Left ventricle myocardium inferior (tissue), 1 donor: ENCODE measurements at regions not wholly inside any gene's neighbourhood (a gene's known extent, or its start where the extent isn't known, plus 50 kb on each side); places are given as distances from the start of the nearest gene placed in this dataset.
"Not testable (repeated sequence)": the region's sequence is repeated elsewhere in the genome, so short reads cannot be mapped to it uniquely, and the experiment has no call there.

Experiments used
- DNase-seq: peaks from one replicate; pipeline ENCODE4 v3.0.0-alpha.2; 2020
- H3K27ac ChIP-seq: fragments of 200-600 bp; replicated peaks from 2 replicates; pipeline ENCODE4 v1.8.0; 2021
- H3K27me3 ChIP-seq: fragments of 200-600 bp; 2 replicates; pipeline ENCODE4 v1.8.0; 2021; ENCODE audit warnings: low read depth
- H3K36me3 ChIP-seq: fragments of 200-600 bp; 2 replicates; pipeline ENCODE4 v1.8.0; 2021
- H3K4me1 ChIP-seq: fragments of 200-600 bp; 2 replicates; pipeline ENCODE4 v1.8.0; 2021
- H3K4me3 ChIP-seq: fragments of 200-600 bp; 2 replicates; pipeline ENCODE4 v1.8.0; 2021; ENCODE audit warnings: mild to moderate bottlenecking, moderate library complexity
- H3K9me3 ChIP-seq: fragments of 200-600 bp; replicated peaks from 2 replicates; pipeline ENCODE4 v1.8.0; 2021
- intact Hi-C: fragments of 100-400 bp; cut with micrococcal nuclease; formaldehyde crosslinking; loops from one replicate; pipeline ENCODE4 v1.11.0; 2022
- TF ChIP-seq, protein P1 (sequence below): fragments of 200-600 bp; IDR thresholded peaks from 2 replicates; pipeline ENCODE4 v1.8.0; 2021; ENCODE audit warnings: antibody characterized with exemption, mild to moderate bottlenecking, borderline replicate concordance
- donor health status: DM: no; HTN: yes; CAD: no; lungs with severe emphysema.

GRCh38 chr3:31198890-31199289 is 304.4 kb upstream of the GADL1 start:
- no peak overlapping the region for H3K4me3 ChIP-seq
- H3K9me3 ChIP-seq = no peaks in the 10 kb centered on the region
- intact Hi-C loops = no loop called here
- H3K27me3 ChIP-seq = peaks cover 17% of the 10 kb centered on the region
- H3K4me1 ChIP-seq = no peaks in the 10 kb centered on the region
- H3K36me3 ChIP-seq = no peaks in the 10 kb centered on the region
- no peak overlapping the region for H3K27ac ChIP-seq
- TF ChIP-seq, protein P1, sequence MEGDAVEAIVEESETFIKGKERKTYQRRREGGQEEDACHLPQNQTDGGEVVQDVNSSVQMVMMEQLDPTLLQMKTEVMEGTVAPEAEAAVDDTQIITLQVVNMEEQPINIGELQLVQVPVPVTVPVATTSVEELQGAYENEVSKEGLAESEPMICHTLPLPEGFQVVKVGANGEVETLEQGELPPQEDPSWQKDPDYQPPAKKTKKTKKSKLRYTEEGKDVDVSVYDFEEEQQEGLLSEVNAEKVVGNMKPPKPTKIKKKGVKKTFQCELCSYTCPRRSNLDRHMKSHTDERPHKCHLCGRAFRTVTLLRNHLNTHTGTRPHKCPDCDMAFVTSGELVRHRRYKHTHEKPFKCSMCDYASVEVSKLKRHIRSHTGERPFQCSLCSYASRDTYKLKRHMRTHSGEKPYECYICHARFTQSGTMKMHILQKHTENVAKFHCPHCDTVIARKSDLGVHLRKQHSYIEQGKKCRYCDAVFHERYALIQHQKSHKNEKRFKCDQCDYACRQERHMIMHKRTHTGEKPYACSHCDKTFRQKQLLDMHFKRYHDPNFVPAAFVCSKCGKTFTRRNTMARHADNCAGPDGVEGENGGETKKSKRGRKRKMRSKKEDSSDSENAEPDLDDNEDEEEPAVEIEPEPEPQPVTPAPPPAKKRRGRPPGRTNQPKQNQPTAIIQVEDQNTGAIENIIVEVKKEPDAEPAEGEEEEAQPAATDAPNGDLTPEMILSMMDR = no peak
- no peak for DNase-seq

- TF ChIP-seq, protein P1 = no peak
- H3K27ac ChIP-seq = no peak overlapping the region
- intact Hi-C loops = no loop called here
These were observed 309.7 kb upstream of the GADL1 start for GRCh38 chr3:31203960-31204795.

GRCh38 chr3:31204796-31205056 is 310.3 kb upstream of the GADL1 start:
- H3K27ac ChIP-seq, DNase-seq, H3K36me3 ChIP-seq: not testable (repeated sequence)

More at GRCh38 chr3:31203960-31204795, 309.7 kb upstream of the GADL1 start:
- no peak for DNase-seq
- Histone ChIP-seq H3K36me3 (no peaks in the 10 kb centered on the region), H3K9me3 (no peaks in the 10 kb centered on the region), H3K4me1 (no peaks in the 10 kb centered on the region), H3K4me3 (no peak overlapping the region), H3K27me3 (peaks cover under 1% of the 10 kb centered on the region)

GRCh38 chr3:31210068-31210645 is 315.7 kb upstream of the GADL1 start:
- TF ChIP-seq, protein P1 = peak; percentile 20
- DNase-seq = no peak
- no peaks in the 10 kb centered on the region for H3K27me3 ChIP-seq
- no peak overlapping the region for H3K27ac ChIP-seq
- H3K9me3 ChIP-seq = no peaks in the 10 kb centered on the region
- intact Hi-C loops = no loop called here
- H3K4me1 ChIP-seq = no peaks in the 10 kb centered on the region
- H3K36me3 ChIP-seq = no peaks in the 10 kb centered on the region
- no peak overlapping the region for H3K4me3 ChIP-seq

More at GRCh38 chr3:31204796-31205056, 310.3 kb upstream of the GADL1 start:
- H3K4me1 ChIP-seq, H3K9me3 ChIP-seq, H3K4me3 ChIP-seq, H3K27me3 ChIP-seq, intact Hi-C loops: not testable (repeated sequence)

DNA sequence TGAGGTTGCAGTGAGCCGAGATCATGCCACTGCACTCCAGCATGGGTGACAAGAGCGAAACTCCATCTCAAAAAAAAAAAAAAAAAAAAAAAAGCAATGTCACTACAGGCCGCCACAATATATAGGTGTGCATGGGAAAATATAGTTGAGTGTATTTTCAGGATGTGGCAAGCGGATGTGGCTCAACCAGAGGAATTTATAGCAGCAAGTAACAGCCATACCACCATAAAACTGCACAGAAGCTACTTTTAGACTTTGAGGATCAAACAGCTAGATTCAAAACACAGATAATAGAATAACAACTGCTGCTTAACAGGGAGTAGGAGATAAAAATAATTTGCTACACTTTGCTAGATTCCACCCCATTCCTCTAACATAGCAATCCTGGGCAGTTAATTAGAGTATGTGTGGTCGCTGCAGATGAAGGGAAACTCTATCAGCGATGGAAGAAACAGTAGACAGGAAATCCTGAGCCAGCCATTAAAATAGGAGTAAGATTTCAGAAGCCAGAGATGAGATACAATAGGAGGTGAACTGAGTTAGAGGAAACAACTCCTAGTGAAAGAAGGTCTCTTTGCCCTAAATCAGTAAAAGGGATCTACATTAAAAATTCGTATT is 318.7 kb upstream of the STT3B start:
- Histone ChIP-seq H3K4me3 (no peak overlapping the region), H3K27me3 (no peaks in the 10 kb centered on the region), H3K4me1 (no peaks in the 10 kb centered on the region), H3K36me3 (no peaks in the 10 kb centered on the region), H3K27ac (no peak overlapping the region), H3K9me3 (no peaks in the 10 kb centered on the region)
- TF ChIP-seq, protein P1 = no peak
- intact Hi-C loops = no loop called here
- no peak for DNase-seq

- TF ChIP-seq, protein P1 = no peak
- H3K4me3 ChIP-seq = no peak overlapping the region
- H3K4me1 ChIP-seq = no peaks in the 10 kb centered on the region
- intact Hi-C loops = no loop called here
- H3K9me3 ChIP-seq = no peaks in the 10 kb centered on the region
- no peaks in the 10 kb centered on the region for H3K36me3 ChIP-seq
- no peaks in the 10 kb centered on the region for H3K27me3 ChIP-seq
- H3K27ac ChIP-seq = no peak overlapping the region
- DNase-seq = no peak
These were observed 314.6 kb upstream of the STT3B start for GRCh38 chr3:31218082-31218481.
